ENCODE measurements at regions not wholly inside any gene's neighbourhood (a gene's known extent, or its start where the extent isn't known, plus 50 kb on each side); places are given as distances from the start of the nearest gene placed in this dataset.
"Not testable (repeated sequence)": the region's sequence is repeated elsewhere in the genome, so short reads cannot be mapped to it uniquely, and the experiment has no call there.

DNA sequence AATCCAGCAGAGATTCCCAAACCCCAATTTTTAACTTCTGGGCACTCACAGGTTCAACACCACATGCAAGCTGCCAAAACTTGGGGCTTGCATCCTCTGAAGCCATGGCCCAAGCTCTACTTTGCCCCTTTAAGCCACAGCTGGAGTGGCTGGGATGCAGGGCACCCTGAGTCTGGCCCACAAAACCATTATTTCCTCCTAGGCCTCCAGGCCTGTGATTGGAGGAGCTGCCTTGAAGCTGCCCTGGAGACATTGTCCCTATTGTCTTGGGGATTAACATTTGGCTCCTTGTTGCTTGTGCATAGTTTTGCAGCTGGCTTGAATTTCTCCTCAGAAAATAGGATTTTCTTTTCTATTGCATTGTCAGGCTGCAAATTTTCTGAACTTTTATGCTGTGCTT lies 109.8 kb upstream of the RPRM start:
- TF ChIP-seq, protein P1, sequence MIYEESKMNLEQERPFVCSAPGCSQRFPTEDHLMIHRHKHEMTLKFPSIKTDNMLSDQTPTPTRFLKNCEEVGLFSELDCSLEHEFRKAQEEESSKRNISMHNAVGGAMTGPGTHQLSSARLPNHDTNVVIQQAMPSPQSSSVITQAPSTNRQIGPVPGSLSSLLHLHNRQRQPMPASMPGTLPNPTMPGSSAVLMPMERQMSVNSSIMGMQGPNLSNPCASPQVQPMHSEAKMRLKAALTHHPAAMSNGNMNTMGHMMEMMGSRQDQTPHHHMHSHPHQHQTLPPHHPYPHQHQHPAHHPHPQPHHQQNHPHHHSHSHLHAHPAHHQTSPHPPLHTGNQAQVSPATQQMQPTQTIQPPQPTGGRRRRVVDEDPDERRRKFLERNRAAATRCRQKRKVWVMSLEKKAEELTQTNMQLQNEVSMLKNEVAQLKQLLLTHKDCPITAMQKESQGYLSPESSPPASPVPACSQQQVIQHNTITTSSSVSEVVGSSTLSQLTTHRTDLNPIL (CRISPR knock-in tag; IDR thresholded peaks at IDR 0.05; ENCODE audit: low read depth) = no peak
- ATAC-seq = no peak

DNA sequence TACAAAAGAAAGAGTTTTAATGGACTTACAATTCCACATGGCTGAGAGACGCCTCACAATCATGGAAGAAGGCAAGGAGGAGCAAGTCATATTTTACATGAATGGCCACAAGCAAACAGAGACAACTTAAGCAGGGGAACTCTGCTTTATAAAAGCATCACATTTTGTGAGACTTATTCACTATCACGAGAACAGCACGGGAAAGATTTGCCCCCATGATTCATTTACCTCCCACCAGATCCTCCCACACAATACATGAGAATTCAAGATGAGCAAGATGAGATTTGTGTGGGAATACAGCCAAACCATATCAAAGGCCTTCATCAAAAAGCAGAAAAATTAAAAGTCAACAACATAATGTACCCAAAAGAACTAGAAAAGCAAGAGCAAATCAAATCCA lies 111.0 kb upstream of the RPRM start:
- TF ChIP-seq ZFP30 (CRISPR knock-in tag; IDR thresholded peaks at IDR 0.05) (no peak), ZNF8 (CRISPR knock-in tag; IDR thresholded peaks at IDR 0.05) (no peak), ARNTL (CRISPR knock-in tag; IDR thresholded peaks at IDR 0.05; ENCODE audit: borderline replicate concordance, low read depth) (no peak), ZNF70 (CRISPR knock-in tag; IDR thresholded peaks at IDR 0.05) (no peak), RARB (CRISPR knock-in tag; IDR thresholded peaks at IDR 0.05) (no peak), BACH2 (CRISPR knock-in tag; IDR thresholded peaks at IDR 0.05; ENCODE audit: borderline replicate concordance) (no peak), ISL1 (CRISPR knock-in tag; IDR thresholded peaks at IDR 0.05) (no peak)
- TF ChIP-seq, protein P2, sequence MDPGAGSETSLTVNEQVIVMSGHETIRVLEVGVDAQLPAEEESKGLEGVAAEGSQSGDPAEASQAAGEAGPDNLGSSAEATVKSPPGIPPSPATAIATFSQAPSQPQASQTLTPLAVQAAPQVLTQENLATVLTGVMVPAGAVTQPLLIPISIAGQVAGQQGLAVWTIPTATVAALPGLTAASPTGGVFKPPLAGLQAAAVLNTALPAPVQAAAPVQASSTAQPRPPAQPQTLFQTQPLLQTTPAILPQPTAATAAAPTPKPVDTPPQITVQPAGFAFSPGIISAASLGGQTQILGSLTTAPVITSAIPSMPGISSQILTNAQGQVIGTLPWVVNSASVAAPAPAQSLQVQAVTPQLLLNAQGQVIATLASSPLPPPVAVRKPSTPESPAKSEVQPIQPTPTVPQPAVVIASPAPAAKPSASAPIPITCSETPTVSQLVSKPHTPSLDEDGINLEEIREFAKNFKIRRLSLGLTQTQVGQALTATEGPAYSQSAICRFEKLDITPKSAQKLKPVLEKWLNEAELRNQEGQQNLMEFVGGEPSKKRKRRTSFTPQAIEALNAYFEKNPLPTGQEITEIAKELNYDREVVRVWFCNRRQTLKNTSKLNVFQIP (CRISPR knock-in tag; IDR thresholded peaks at IDR 0.05; ENCODE audit: borderline replicate concordance, low read depth) = no peak
- TF ChIP-seq, protein P3, sequence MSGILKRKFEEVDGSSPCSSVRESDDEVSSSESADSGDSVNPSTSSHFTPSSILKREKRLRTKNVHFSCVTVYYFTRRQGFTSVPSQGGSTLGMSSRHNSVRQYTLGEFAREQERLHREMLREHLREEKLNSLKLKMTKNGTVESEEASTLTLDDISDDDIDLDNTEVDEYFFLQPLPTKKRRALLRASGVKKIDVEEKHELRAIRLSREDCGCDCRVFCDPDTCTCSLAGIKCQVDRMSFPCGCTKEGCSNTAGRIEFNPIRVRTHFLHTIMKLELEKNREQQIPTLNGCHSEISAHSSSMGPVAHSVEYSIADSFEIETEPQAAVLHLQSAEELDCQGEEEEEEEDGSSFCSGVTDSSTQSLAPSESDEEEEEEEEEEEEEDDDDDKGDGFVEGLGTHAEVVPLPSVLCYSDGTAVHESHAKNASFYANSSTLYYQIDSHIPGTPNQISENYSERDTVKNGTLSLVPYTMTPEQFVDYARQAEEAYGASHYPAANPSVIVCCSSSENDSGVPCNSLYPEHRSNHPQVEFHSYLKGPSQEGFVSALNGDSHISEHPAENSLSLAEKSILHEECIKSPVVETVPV (CRISPR knock-in tag; IDR thresholded peaks at IDR 0.05) = no peak
- TF ChIP-seq, protein P4, sequence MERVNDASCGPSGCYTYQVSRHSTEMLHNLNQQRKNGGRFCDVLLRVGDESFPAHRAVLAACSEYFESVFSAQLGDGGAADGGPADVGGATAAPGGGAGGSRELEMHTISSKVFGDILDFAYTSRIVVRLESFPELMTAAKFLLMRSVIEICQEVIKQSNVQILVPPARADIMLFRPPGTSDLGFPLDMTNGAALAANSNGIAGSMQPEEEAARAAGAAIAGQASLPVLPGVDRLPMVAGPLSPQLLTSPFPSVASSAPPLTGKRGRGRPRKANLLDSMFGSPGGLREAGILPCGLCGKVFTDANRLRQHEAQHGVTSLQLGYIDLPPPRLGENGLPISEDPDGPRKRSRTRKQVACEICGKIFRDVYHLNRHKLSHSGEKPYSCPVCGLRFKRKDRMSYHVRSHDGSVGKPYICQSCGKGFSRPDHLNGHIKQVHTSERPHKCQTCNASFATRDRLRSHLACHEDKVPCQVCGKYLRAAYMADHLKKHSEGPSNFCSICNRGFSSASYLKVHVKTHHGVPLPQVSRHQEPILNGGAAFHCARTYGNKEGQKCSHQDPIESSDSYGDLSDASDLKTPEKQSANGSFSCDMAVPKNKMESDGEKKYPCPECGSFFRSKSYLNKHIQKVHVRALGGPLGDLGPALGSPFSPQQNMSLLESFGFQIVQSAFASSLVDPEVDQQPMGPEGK (CRISPR knock-in tag; IDR thresholded peaks at IDR 0.05; ENCODE audit: borderline replicate concordance) = no peak
- no peak for ATAC-seq

DNA sequence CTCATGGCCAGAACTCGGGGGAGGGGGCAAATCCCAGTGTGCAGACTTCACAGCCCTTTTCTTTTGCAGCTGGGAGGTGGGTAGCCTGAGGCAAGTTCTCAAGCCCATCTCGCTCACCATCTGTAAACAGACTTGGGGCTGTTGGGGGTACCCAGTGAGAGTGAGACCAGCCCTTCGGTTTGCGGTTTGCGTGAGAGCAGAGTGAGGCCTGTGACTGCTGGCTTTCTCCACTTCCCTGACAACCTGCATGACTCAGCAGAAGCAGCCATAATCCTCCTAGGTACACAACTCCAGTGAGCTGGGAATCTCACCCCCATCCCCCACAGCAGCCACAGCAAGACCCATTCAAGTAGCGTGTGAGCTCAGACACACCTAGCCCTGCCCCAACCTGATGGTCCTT lies 114.5 kb upstream of the RPRM start:
- not testable (repeated sequence) for ATAC-seq

DNA sequence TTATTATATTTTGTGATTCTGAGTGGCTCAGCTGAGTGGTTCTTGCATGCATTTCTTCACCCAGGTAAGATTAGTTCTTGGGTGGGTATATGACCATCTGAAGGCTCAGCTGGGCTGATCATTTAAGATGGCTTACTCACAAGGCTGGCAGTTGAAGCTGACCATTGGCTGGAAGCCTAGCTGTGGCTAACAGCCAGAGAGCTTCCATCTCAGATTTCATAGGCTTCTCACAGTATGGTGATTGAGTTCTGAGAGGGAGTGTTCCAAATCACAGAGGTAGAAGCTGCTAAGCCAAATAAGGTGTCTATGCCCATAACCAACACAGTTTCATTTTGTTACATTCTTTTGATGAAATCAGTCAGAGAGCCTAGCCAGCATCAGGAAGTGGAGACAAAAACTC lies 117.4 kb upstream of the RPRM start:
- ATAC-seq = no peak
- TF ChIP-seq, protein P4 (CRISPR knock-in tag; IDR thresholded peaks at IDR 0.05; ENCODE audit: borderline replicate concordance) = no peak
- TF ChIP-seq OSR1 (CRISPR knock-in tag; IDR thresholded peaks at IDR 0.05) = no peak
- no peak for TF ChIP-seq SNAI2 (CRISPR knock-in tag; IDR thresholded peaks at IDR 0.05)
- TF ChIP-seq TCF4 (CRISPR knock-in tag; IDR thresholded peaks at IDR 0.05; ENCODE audit: borderline replicate concordance) = no peak
- TF ChIP-seq, protein P3 (CRISPR knock-in tag; IDR thresholded peaks at IDR 0.05) = no peak
- no peak for TF ChIP-seq ZC3H10 (CRISPR knock-in tag; IDR thresholded peaks at IDR 0.05)
- no peak for TF ChIP-seq ZNF8 (CRISPR knock-in tag; IDR thresholded peaks at IDR 0.05)
- TF ChIP-seq ZNF70 (CRISPR knock-in tag; IDR thresholded peaks at IDR 0.05) = no peak
- no peak for TF ChIP-seq ZNF565 (CRISPR knock-in tag; conservative IDR thresholded peaks at IDR 0.05; ENCODE audit: low read depth)
- no peak for TF ChIP-seq TOX (CRISPR knock-in tag; IDR thresholded peaks at IDR 0.05; ENCODE audit: borderline replicate concordance)
- TF ChIP-seq, protein P5, sequence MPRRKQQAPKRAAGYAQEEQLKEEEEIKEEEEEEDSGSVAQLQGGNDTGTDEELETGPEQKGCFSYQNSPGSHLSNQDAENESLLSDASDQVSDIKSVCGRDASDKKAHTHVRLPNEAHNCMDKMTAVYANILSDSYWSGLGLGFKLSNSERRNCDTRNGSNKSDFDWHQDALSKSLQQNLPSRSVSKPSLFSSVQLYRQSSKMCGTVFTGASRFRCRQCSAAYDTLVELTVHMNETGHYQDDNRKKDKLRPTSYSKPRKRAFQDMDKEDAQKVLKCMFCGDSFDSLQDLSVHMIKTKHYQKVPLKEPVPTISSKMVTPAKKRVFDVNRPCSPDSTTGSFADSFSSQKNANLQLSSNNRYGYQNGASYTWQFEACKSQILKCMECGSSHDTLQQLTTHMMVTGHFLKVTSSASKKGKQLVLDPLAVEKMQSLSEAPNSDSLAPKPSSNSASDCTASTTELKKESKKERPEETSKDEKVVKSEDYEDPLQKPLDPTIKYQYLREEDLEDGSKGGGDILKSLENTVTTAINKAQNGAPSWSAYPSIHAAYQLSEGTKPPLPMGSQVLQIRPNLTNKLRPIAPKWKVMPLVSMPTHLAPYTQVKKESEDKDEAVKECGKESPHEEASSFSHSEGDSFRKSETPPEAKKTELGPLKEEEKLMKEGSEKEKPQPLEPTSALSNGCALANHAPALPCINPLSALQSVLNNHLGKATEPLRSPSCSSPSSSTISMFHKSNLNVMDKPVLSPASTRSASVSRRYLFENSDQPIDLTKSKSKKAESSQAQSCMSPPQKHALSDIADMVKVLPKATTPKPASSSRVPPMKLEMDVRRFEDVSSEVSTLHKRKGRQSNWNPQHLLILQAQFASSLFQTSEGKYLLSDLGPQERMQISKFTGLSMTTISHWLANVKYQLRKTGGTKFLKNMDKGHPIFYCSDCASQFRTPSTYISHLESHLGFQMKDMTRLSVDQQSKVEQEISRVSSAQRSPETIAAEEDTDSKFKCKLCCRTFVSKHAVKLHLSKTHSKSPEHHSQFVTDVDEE (CRISPR knock-in tag; IDR thresholded peaks at IDR 0.05) = no peak
- no peak for TF ChIP-seq RARB (CRISPR knock-in tag; IDR thresholded peaks at IDR 0.05)
- TF ChIP-seq, protein P2 (CRISPR knock-in tag; IDR thresholded peaks at IDR 0.05; ENCODE audit: borderline replicate concordance, low read depth) = no peak

Measured in SK-N-SH treated with all-trans-retinoic acid at 6 μM for 48 hours (cell line).